GM21360 (cell line): ENCODE measurements at regions not wholly inside any gene's neighbourhood (a gene's known extent, or its start where the extent isn't known, plus 50 kb on each side); places are given as distances from the start of the nearest gene placed in this dataset.
A peak's percentile ranks its signal among the peaks of the same experiment; 100 is the strongest.
"Not testable (repeated sequence)": the region's sequence is repeated elsewhere in the genome, so short reads cannot be mapped to it uniquely, and the experiment has no call there.

Experiments
- ATAC-seq: cut with Tn5 transposase; IDR thresholded peaks from one replicate; pipeline ENCODE4 v1.9.1; 2021; ENCODE audit warnings: mild to moderate bottlenecking, moderate library complexity; ENCODE audit not compliant: unreplicated experiment

DNA sequence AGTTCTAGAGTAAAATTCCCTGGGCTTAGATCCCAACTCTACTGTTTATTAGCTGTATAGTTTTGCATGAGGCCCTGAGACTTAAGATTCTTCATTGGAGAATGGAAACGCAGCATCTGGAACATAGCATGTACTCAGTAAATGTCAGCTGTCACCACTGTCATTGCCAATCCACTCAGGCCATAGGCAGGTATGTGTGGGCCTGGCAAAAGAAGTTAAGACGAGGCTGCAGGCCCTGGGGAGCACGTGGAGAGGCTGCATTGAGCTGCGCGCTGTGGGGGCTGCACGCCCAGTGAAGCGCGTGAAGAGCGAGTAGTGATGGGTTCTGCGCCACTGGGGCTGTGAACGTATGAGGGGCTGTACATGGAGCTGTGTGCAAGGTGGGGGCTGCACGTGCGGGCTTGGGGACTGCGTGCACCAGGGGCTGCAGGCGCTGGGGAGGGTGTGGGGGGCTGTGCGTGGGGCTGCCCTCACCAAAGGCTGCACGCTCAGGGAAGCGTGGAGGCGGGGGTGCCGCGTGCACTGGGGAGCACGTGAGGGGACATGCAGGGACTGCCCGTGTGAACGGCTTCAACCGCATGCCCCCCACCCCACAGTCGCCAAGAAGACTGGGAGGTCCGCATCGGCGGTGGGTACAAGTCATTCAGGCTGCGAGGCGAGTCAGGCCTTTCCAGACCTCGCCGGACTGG is 85.5 kb downstream of the PRR15 start:
- no peak for ATAC-seq

DNA sequence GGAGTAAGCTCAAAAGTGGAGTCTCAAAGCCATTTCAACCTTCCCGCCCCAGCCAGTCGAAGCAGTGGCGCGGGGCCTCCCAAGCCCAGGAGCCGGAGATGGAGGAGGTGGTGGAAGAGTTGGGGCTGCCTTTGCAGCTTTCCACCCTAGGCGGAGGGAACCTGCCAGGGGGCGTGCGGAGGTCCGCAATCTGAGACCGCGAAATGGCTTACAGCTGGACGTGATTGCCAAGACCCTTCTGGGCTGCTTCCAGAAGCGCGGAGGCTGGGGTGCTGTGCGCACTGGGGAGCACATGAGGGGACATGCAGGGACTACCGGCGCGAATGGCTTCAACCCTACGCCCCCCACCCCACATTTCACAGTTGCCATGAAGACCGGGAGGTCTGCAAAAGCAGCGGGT is 86.2 kb downstream of the PRR15 start:
- no peak for ATAC-seq

DNA sequence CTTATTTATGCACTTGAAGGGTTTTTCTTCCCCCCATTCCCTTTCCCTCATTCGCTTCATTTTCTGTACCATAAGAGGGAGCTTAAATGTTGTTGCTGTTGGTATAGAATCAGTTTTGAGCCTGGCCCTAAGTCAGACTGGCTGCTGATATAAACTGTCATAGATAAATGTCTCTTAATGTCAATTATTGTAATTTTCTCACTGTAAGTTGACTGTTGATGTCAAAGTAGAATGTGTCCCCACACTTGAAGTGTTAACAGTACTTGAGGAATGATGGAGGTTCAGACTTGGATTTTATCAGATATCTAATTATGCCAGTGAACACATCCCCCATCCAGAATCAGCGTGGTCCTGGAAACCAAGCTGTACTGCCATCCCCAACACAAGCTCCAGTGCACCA is 87.8 kb downstream of the PRR15 start:
- no peak for ATAC-seq

GRCh38 chr7:29652556-29652955 is 88.9 kb downstream of the PRR15 start:
- ATAC-seq: no peak

GRCh38 chr7:29654340-29654739 is 90.7 kb downstream of the PRR15 start:
- not testable (repeated sequence) for ATAC-seq

GRCh38 chr7:29657288-29657687 is 93.7 kb downstream of the PRR15 start:
- ATAC-seq: no peak

DNA sequence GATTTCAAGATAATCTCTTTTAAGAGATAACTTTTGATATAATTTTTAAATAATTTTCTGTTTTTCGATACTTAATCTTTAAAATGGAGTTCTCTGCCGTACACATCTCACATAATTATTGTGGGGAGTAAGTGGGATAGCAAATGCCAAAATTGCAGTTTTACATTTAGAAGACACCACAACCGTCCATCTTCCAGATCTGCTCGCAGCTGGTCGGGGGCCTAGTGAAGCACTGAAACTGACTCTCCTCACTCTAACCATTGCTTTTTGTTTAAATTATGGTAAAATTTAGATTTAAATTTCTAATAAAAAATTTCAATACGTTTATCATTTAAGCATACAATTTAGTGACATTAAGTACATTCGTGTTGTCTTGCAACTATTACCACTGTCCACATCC is 94.2 kb downstream of the PRR15 start:
- ATAC-seq: no peak

DNA sequence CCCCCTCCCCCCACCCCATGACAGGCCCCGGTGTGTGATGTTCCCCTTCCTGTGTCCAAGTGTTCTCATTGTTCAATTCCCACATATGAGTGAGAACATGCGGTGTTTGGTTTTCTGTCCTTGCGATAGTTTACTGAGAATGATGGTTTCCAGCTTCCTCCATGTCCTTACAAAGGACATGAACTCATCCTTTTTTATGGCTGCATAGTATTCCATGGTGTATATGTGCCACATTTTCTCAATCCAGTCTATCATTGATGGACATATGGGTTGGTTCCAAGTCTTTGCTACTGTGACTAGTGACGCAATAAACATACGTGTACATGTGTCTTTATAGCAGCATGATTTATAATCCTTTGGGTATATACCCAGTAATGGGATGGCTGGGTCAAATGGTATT is 95.6 kb downstream of the PRR15 start:
- not testable (repeated sequence) for ATAC-seq

GRCh38 chr7:29662899-29663298 is 99.3 kb downstream of the PRR15 start:
- not testable (repeated sequence) for ATAC-seq

DNA sequence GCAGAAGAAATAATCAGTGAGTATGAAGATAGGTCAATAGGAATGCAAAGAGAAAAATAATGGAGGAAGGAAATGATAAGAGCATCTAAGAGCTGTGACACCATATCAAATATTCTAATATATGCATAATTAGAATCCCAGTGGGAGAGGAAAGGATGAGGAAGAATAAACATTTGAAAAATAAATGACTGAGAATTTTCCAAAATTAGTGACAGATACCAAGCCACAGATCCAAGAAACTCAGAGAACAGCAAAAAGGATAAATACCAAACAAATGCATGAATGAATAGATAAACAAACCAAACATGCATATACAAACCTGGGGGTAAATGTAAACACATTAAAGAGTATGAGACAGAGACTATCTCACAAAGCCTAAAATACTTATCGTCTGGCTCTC is 101.4 kb downstream of the PRR15 start:
- ATAC-seq: not testable (repeated sequence)

- not testable (repeated sequence) for ATAC-seq
These were observed 103.5 kb downstream of the PRR15 start for GRCh38 chr7:29667096-29667669.

DNA sequence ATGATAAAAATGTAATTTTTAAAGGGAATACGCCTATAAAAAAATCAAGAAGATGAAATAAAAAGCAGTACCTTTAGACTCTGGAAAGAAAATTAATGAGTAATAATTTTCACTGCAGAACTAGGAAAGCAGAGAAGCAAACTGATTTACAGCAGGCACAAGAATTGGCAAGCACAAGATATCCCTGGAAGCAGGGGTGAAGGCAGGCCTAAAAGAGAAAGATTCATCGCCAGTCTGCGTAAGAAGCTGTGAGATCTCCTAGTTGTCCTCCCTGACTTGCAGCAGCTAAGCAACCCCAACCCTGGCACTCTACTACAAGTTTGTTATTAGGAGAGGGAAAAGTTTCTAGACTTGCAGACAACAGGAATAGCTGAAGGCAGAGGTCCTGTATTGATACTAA is 107.7 kb downstream of the PRR15 start:
- not testable (repeated sequence) for ATAC-seq

GRCh38 chr7:29673635-29674034 is 110.0 kb downstream of the PRR15 start:
- not testable (repeated sequence) for ATAC-seq

DNA sequence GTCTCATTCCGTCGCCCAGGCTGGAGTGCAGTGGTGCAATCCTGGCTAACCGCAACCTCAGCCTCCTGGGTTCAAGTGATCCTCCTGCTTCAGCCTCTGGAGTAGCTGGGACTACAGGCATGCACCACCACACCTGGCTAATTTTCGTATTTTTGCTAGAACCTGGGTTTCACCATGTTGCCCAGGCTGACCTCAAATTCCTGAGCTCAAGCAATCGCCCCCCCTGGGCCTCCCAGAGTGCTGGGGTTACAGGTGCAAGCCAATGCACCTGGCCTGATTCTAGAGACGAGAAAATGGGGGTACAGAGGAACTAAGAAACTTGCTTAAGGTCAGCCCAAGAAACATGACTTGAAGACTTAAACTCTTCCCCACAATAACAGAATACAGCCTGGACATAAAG is 111.0 kb downstream of the PRR15 start:
- not testable (repeated sequence) for ATAC-seq

- ATAC-seq: not testable (repeated sequence)
These were observed 113.6 kb downstream of the PRR15 start for GRCh38 chr7:29677254-29677653.

- not testable (repeated sequence) for ATAC-seq
These were observed 116.3 kb downstream of the PRR15 start for GRCh38 chr7:29679963-29680362.

DNA sequence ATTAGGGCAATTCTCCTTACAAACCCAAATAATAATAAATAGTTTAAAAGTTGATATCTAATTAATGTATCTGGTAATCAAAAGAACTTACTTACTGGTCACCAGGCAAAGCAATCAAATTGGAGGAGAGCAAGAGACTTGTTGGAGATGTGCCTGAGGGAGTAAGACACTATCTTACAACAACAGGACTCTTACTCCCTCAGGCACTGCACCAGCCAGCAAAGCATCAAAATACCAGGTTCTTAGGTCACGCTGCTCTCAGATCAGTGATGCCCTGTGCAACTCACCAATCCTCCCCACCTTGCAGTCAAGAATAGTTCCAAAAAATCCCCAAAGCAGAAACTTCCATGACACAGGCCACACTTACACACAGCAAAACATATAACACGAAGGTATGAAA is 117.0 kb downstream of the PRR15 start:
- not testable (repeated sequence) for ATAC-seq

GRCh38 chr7:29684151-29684786 is 120.6 kb downstream of the PRR15 start:
- peak; percentile 28 for ATAC-seq

DNA sequence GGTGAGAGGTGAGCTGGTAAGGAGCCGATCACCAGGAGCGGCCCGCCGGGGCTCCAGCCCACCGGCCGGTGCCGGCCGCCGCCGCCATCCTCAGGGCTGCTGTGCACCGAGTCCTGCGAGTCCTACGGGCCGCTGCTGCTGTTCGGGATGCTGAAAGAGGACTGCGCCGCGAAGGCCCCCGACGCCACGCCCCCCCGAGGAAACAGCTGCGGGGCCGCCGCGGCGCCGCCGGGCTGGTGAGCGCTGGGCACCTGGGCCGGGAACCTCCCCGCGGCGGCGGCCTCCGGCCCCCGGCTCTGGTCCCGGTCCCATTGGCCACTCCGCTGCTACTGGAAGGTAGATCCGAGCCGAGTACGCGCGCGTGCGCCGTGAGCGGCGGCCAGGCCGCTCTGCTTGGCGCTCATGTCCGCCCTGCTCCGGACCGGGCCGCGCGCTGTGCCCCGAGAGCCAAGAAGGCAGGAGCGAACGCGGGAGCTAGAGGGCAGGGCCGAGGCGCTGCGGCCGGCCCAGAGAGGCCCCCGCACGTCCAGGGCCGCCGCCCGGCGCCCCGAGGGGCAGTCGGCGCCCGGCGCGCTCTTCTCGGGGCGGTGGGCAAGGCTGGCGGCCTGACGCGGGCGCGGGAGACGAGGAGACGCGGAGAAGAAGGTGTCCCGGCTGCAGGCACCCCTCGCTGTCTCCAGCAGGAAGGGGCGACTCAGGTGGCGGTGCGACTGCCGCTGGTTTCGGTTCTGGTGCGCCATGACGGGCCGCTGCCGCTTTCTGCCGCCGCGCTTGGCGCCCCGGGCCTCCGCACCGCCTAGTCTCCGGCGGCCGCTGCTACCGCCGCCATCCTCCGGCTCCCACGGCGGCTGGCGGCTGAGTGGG is 121.3 kb upstream of the WIPF3 start:
- peak; percentile 70 for ATAC-seq

DNA sequence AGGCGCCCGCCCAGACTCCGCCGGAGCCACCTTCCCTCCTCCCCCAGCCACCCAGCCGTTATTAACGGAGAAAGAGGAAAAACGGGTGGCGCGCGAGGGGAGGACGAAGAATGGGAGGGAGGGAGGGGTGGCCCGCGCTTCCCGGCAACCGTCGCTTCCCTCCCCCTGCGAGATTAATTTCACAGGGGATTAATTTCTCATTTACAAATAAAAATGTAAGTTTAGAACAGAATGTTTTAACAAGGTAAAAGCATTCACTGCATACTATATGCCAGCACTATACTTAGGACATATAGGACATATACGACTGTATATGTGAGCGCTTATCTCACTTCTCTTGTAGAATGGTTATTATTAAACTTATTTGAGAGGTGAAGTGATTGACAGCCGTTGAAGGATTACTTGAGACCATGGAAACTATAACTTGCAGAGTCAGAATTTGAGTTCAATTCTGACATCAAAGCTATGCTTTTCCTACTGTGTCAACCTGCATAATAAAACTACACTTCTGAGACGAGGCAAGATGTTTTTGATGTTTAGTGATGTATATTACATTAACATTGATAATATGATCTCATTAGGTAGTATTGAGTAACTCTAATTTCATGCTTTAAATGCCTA is 120.5 kb upstream of the WIPF3 start:
- ATAC-seq: not testable (repeated sequence)

- not testable (repeated sequence) for ATAC-seq
These were observed 115.8 kb upstream of the WIPF3 start for GRCh38 chr7:29690510-29690909.
